SU-DHL-6 (cell line): ENCODE measurements at regions not wholly inside any gene's neighbourhood (a gene's known extent, or its start where the extent isn't known, plus 50 kb on each side); places are given as distances from the start of the nearest gene placed in this dataset.

ENCODE experiments used
- H2AFZ ChIP-seq: fragments of 200-600 bp; sonication (generic); 2 replicates; pipeline ENCODE4 v1.6.1; 2014; ENCODE audit warnings: low read depth, mild to moderate bottlenecking, moderate library complexity, mixed read lengths, antibody characterized with exemption, low read length; ENCODE audit not compliant: severe bottlenecking
- H3F3A ChIP-seq: fragments of 200-600 bp; shearing (Covaris generic); 2 replicates; pipeline ENCODE4 v1.6.0; 2016; ENCODE audit warnings: antibody characterized with exemption, mild to moderate bottlenecking; ENCODE audit not compliant: insufficient read depth
- H3K27ac ChIP-seq: fragments of 200-600 bp; sonication (generic); 2 replicates; pipeline ENCODE4 v1.5.1; 2016; ENCODE audit warnings: low read depth, mild to moderate bottlenecking, low read length, moderate library complexity, mixed read lengths
- H3K27me3 ChIP-seq: fragments of 200-600 bp; sonication (generic), shearing (Covaris generic); 2 replicates; pipeline ENCODE4 v1.6.0; 2014; ENCODE audit warnings: mild to moderate bottlenecking, low read length
- H3K36me3 ChIP-seq: fragments of 200-600 bp; sonication (generic); 2 replicates; pipeline ENCODE4 v1.6.1; 2014; ENCODE audit warnings: mild to moderate bottlenecking, low read length, mixed read lengths
- H3K4me2 ChIP-seq: fragments of 300-600, 200-600 bp; shearing (Covaris generic), sonication (generic); 2 replicates; pipeline ENCODE4 v1.6.0; 2014; ENCODE audit warnings: low read length, low read depth, mild to moderate bottlenecking; ENCODE audit not compliant: poor library complexity, severe bottlenecking
- H3K4me3 ChIP-seq: fragments of 200-600 bp; sonication (generic); 2 replicates; pipeline ENCODE4 v1.5.1; 2014; ENCODE audit warnings: antibody characterized with exemption, low read length, mild to moderate bottlenecking, mixed read lengths; ENCODE audit not compliant: insufficient read depth, poor library complexity, severe bottlenecking
- H3K79me2 ChIP-seq: fragments of 200-600 bp; sonication (generic); 2 replicates; pipeline ENCODE4 v1.6.1; 2014; ENCODE audit warnings: mild to moderate bottlenecking, low read length, moderate library complexity; ENCODE audit not compliant: insufficient read depth
- H3K9ac ChIP-seq: fragments of 200-600 bp; sonication (generic); 2 replicates; pipeline ENCODE4 v1.7.0; 2014; ENCODE audit warnings: mild to moderate bottlenecking, low read length
- H3K9me2 ChIP-seq: fragments of 200-600 bp; sonication (generic); replicated peaks from 2 replicates; pipeline ENCODE4 v1.6.1; 2014; ENCODE audit warnings: low read length; ENCODE audit not compliant: insufficient read depth
- H3K9me3 ChIP-seq: fragments of 200-600 bp; sonication (generic); 2 replicates; pipeline ENCODE4 v1.6.1; 2014; ENCODE audit warnings: low read length, mixed read lengths; ENCODE audit not compliant: insufficient read depth
- H4K20me1 ChIP-seq: fragments of 200-600 bp; sonication (generic); 2 replicates; pipeline ENCODE4 v1.6.1; 2014; ENCODE audit warnings: low read depth, mild to moderate bottlenecking, antibody characterized with exemption, low read length, moderate library complexity, mixed read lengths
- CTCF ChIP-seq: fragments of 200-600 bp; sonication (generic); IDR thresholded peaks from one replicate; pipeline ENCODE4 v1.5.1; 2017; ENCODE audit warnings: antibody characterized with exemption, mild to moderate bottlenecking, low read length, moderate library complexity; ENCODE audit not compliant: insufficient read depth, poor library complexity, severe bottlenecking
- EZH2phosphoT487 ChIP-seq: fragments of 200-600 bp; sonication (generic), shearing (Covaris generic); conservative IDR thresholded peaks from 2 replicates; pipeline ENCODE4 v1.6.1; 2018; ENCODE audit warnings: mild to moderate bottlenecking, antibody characterized with exemption, low read length, moderate library complexity, mixed read lengths

GRCh38 chr18:46331316-46331715 lies 227.1 kb downstream of the HAUS1 start:
- Histone ChIP-seq H3F3A (no peaks in the 10 kb centered on the region), H3K36me3 (no peaks in the 10 kb centered on the region), H4K20me1 (no peaks in the 10 kb centered on the region), H3K4me2 (no peak overlapping the region), H3K9me2 (no peaks in the 10 kb centered on the region), H3K4me3 (no peak overlapping the region), H2AFZ (no peak overlapping the region), H3K79me2 (no peaks in the 10 kb centered on the region), H3K9ac (no peak overlapping the region), H3K9me3 (no peaks in the 10 kb centered on the region), H3K27me3 (no peaks in the 10 kb centered on the region), H3K27ac (no peak overlapping the region)
- TF ChIP-seq EZH2phosphoT487 (no peak), CTCF (no peak)

- no peak overlapping the region for H3K4me2 ChIP-seq
- no peak overlapping the region for H3K27ac ChIP-seq
- H3K27me3 ChIP-seq = no peaks in the 10 kb centered on the region
- no peak overlapping the region for H3K9ac ChIP-seq
- H3K36me3 ChIP-seq = no peaks in the 10 kb centered on the region
- no peaks in the 10 kb centered on the region for H3K79me2 ChIP-seq
- no peaks in the 10 kb centered on the region for H3K9me3 ChIP-seq
- no peaks in the 10 kb centered on the region for H4K20me1 ChIP-seq
- no peaks in the 10 kb centered on the region for H3F3A ChIP-seq
- TF ChIP-seq EZH2phosphoT487 (no peak), CTCF (no peak)
- no peak overlapping the region for H3K4me3 ChIP-seq
- no peaks in the 10 kb centered on the region for H3K9me2 ChIP-seq
- H2AFZ ChIP-seq = no peak overlapping the region
These were observed 228.2 kb downstream of the HAUS1 start for GRCh38 chr18:46332286-46332801.

GRCh38 chr18:46332921-46333341 lies 228.7 kb downstream of the HAUS1 start:
- H3K9me2 ChIP-seq = no peaks in the 10 kb centered on the region
- no peak overlapping the region for H3K4me3 ChIP-seq
- no peaks in the 10 kb centered on the region for H3K9me3 ChIP-seq
- no peak overlapping the region for H2AFZ ChIP-seq
- TF ChIP-seq CTCF (no peak), EZH2phosphoT487 (no peak)
- no peaks in the 10 kb centered on the region for H3K36me3 ChIP-seq
- H3K27ac ChIP-seq = no peak overlapping the region
- H3K4me2 ChIP-seq = no peak overlapping the region
- no peaks in the 10 kb centered on the region for H3F3A ChIP-seq
- no peaks in the 10 kb centered on the region for H4K20me1 ChIP-seq
- H3K27me3 ChIP-seq = no peaks in the 10 kb centered on the region
- H3K9ac ChIP-seq = no peak overlapping the region
- H3K79me2 ChIP-seq = no peaks in the 10 kb centered on the region
